IMR-90 (cell line): ENCODE measurements at regions not wholly inside any gene's neighbourhood (a gene's known extent, or its start where the extent isn't known, plus 50 kb on each side); places are given as distances from the start of the nearest gene placed in this dataset.

Experiments
- CEBPB ChIP-seq: IDR thresholded peaks from 2 replicates; pipeline ENCODE4 v1.6.1; 2012; ENCODE audit warnings: low read depth, low read length, improper control_type of control experiment
- FOS ChIP-seq: fragments of 150-350 bp; IDR thresholded peaks from 2 replicates; pipeline ENCODE4 v1.6.1; 2016; ENCODE audit warnings: low read depth, low read length
- MAFK ChIP-seq: IDR thresholded peaks from 2 replicates; pipeline ENCODE4 v1.6.1; 2012; ENCODE audit warnings: low read depth, low read length, improper control_type of control experiment
- MXI1 ChIP-seq: IDR thresholded peaks from 2 replicates; pipeline ENCODE4 v1.6.1; 2012; ENCODE audit warnings: low read depth, mild to moderate bottlenecking, low read length, moderate library complexity, borderline replicate concordance
- POLR2A ChIP-seq: IDR thresholded peaks from 2 replicates; pipeline ENCODE4 v1.6.1; 2012; ENCODE audit warnings: mild to moderate bottlenecking, low read depth, low read length
- RCOR1 ChIP-seq: IDR thresholded peaks from 2 replicates; pipeline ENCODE4 v1.6.1; 2012; ENCODE audit warnings: mild to moderate bottlenecking, low read length, improper control_type of control experiment; ENCODE audit not compliant: insufficient replicate concordance
- RFX5 ChIP-seq: IDR thresholded peaks from 2 replicates; pipeline ENCODE4 v1.8.0; 2012; ENCODE audit warnings: low read depth, mild to moderate bottlenecking, low read length, moderate library complexity
- SMC3 ChIP-seq: fragments of 150-350 bp; IDR thresholded peaks from 2 replicates; pipeline ENCODE4 v1.6.1; 2016; ENCODE audit warnings: low read depth, mild to moderate bottlenecking, antibody characterized with exemption, low read length, moderate library complexity
- TF ChIP-seq, protein P1 (sequence below): conservative IDR thresholded peaks from 2 replicates; pipeline ENCODE4 v1.5.1; 2012; ENCODE audit warnings: mild to moderate bottlenecking, low read depth, low read length, improper control_type of control experiment

- TF ChIP-seq MAFK (no peak), POLR2A (no peak), RCOR1 (no peak), FOS (no peak), CEBPB (no peak), SMC3 (no peak), MXI1 (no peak), RFX5 (no peak)
- TF ChIP-seq, protein P1, sequence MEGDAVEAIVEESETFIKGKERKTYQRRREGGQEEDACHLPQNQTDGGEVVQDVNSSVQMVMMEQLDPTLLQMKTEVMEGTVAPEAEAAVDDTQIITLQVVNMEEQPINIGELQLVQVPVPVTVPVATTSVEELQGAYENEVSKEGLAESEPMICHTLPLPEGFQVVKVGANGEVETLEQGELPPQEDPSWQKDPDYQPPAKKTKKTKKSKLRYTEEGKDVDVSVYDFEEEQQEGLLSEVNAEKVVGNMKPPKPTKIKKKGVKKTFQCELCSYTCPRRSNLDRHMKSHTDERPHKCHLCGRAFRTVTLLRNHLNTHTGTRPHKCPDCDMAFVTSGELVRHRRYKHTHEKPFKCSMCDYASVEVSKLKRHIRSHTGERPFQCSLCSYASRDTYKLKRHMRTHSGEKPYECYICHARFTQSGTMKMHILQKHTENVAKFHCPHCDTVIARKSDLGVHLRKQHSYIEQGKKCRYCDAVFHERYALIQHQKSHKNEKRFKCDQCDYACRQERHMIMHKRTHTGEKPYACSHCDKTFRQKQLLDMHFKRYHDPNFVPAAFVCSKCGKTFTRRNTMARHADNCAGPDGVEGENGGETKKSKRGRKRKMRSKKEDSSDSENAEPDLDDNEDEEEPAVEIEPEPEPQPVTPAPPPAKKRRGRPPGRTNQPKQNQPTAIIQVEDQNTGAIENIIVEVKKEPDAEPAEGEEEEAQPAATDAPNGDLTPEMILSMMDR: no peak
These were observed 1507.0 kb upstream of the IGFBP7 start for GRCh38 chr4:58617226-58617625.
